HG03196 (cell line): ENCODE measurements at regions not wholly inside any gene's neighbourhood (a gene's known extent, or its start where the extent isn't known, plus 50 kb on each side); places are given as distances from the start of the nearest gene placed in this dataset.

ENCODE experiments used
- ATAC-seq: cut with Tn5 transposase; IDR thresholded peaks from one replicate; pipeline ENCODE4 v1.9.1; 2021; ENCODE audit not compliant: unreplicated experiment

- ATAC-seq = no peak
Measured at GRCh38 chr3:23644099-23644498, 161.7 kb upstream of the UBE2E1 start.

- ATAC-seq = no peak
Measured at GRCh38 chr3:23644676-23645075, 161.1 kb upstream of the UBE2E1 start.

GRCh38 chr3:23645533-23646183 lies 160.1 kb upstream of the UBE2E1 start:
- ATAC-seq = no peak

GRCh38 chr3:23646184-23646920 lies 159.4 kb upstream of the UBE2E1 start:
- no peak for ATAC-seq

- no peak for ATAC-seq
Measured at GRCh38 chr3:23647706-23648258, 158.0 kb upstream of the UBE2E1 start.

GRCh38 chr3:23648326-23648995 lies 157.3 kb upstream of the UBE2E1 start:
- no peak for ATAC-seq

GRCh38 chr3:23648996-23649395 lies 156.8 kb upstream of the UBE2E1 start:
- no peak for ATAC-seq

GRCh38 chr3:23649448-23649847 lies 156.3 kb upstream of the UBE2E1 start:
- no peak for ATAC-seq

- ATAC-seq = no peak
Measured at GRCh38 chr3:23650371-23651140, 155.2 kb upstream of the UBE2E1 start.

GRCh38 chr3:23653647-23654525 lies 151.9 kb upstream of the UBE2E1 start:
- ATAC-seq = peak; percentile 97

GRCh38 chr3:23654571-23654970 lies 151.2 kb upstream of the UBE2E1 start:
- no peak for ATAC-seq

GRCh38 chr3:23655749-23656148 lies 150.0 kb upstream of the UBE2E1 start:
- ATAC-seq = no peak

GRCh38 chr3:23656199-23656598 lies 149.6 kb upstream of the UBE2E1 start:
- no peak for ATAC-seq

GRCh38 chr3:23656821-23657220 lies 148.9 kb upstream of the UBE2E1 start:
- no peak for ATAC-seq

GRCh38 chr3:23657647-23658046 lies 148.1 kb upstream of the UBE2E1 start:
- no peak for ATAC-seq

GRCh38 chr3:23659274-23659673 lies 146.5 kb upstream of the UBE2E1 start:
- ATAC-seq = peak; percentile 73

- no peak for ATAC-seq
Measured at GRCh38 chr3:23659840-23660430, 145.8 kb upstream of the UBE2E1 start.

- ATAC-seq = no peak
Measured at GRCh38 chr3:23662079-23662617, 143.6 kb upstream of the UBE2E1 start.

GRCh38 chr3:23663246-23663645 lies 142.5 kb upstream of the UBE2E1 start:
- ATAC-seq = no peak
